ENCODE measurements at regions not wholly inside any gene's neighbourhood (a gene's known extent, or its start where the extent isn't known, plus 50 kb on each side); places are given as distances from the start of the nearest gene placed in this dataset.

DNA sequence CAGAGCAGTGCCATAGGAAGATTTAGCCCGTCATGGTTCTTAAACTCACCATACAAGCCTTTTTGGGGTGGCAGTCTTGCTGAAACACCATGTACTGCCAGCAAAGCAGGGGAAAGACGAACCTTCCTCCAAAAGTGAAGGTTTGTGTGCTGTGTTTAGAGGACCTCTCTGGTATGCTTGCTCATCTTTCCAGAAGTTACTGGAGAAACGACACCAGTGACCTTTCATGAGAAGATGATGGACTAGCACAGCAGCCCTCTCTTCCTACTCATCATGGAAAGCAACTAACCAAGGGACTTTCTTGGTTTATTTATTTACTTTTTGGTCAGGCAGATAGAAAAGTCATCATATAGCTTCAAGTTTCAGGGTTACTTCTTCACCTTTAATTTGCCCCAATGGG, 247.4 kb downstream of the PTEN start:
- TF ChIP-seq, protein P1, sequence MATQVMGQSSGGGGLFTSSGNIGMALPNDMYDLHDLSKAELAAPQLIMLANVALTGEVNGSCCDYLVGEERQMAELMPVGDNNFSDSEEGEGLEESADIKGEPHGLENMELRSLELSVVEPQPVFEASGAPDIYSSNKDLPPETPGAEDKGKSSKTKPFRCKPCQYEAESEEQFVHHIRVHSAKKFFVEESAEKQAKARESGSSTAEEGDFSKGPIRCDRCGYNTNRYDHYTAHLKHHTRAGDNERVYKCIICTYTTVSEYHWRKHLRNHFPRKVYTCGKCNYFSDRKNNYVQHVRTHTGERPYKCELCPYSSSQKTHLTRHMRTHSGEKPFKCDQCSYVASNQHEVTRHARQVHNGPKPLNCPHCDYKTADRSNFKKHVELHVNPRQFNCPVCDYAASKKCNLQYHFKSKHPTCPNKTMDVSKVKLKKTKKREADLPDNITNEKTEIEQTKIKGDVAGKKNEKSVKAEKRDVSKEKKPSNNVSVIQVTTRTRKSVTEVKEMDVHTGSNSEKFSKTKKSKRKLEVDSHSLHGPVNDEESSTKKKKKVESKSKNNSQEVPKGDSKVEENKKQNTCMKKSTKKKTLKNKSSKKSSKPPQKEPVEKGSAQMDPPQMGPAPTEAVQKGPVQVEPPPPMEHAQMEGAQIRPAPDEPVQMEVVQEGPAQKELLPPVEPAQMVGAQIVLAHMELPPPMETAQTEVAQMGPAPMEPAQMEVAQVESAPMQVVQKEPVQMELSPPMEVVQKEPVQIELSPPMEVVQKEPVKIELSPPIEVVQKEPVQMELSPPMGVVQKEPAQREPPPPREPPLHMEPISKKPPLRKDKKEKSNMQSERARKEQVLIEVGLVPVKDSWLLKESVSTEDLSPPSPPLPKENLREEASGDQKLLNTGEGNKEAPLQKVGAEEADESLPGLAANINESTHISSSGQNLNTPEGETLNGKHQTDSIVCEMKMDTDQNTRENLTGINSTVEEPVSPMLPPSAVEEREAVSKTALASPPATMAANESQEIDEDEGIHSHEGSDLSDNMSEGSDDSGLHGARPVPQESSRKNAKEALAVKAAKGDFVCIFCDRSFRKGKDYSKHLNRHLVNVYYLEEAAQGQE (tag by site-specific recombination; IDR thresholded peaks at IDR 0.05), result no peak
- TF ChIP-seq, protein P2, sequence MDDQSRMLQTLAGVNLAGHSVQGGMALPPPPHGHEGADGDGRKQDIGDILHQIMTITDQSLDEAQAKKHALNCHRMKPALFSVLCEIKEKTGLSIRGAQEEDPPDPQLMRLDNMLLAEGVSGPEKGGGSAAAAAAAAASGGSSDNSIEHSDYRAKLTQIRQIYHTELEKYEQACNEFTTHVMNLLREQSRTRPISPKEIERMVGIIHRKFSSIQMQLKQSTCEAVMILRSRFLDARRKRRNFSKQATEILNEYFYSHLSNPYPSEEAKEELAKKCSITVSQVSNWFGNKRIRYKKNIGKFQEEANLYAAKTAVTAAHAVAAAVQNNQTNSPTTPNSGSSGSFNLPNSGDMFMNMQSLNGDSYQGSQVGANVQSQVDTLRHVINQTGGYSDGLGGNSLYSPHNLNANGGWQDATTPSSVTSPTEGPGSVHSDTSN (CRISPR knock-in tag; IDR thresholded peaks at IDR 0.05), result no peak
- TF ChIP-seq, protein P3, sequence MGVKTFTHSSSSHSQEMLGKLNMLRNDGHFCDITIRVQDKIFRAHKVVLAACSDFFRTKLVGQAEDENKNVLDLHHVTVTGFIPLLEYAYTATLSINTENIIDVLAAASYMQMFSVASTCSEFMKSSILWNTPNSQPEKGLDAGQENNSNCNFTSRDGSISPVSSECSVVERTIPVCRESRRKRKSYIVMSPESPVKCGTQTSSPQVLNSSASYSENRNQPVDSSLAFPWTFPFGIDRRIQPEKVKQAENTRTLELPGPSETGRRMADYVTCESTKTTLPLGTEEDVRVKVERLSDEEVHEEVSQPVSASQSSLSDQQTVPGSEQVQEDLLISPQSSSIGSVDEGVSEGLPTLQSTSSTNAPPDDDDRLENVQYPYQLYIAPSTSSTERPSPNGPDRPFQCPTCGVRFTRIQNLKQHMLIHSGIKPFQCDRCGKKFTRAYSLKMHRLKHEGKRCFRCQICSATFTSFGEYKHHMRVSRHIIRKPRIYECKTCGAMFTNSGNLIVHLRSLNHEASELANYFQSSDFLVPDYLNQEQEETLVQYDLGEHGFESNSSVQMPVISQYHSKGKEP (tag by site-specific recombination; IDR thresholded peaks at IDR 0.05), result no peak
- TF ChIP-seq ZNF521 (tag by site-specific recombination; IDR thresholded peaks at IDR 0.05), result no peak
- no peak for TF ChIP-seq KLF7 (tag by site-specific recombination; IDR thresholded peaks at IDR 0.05; ENCODE audit: borderline replicate concordance)
- no peak for TF ChIP-seq ZNF510 (tag by site-specific recombination; IDR thresholded peaks at IDR 0.05; ENCODE audit: insufficient replicate concordance)
- TF ChIP-seq HOXD13 (CRISPR knock-in tag; IDR thresholded peaks at IDR 0.05; ENCODE audit: borderline replicate concordance), result no peak
- no peak for TF ChIP-seq ZNF514 (tag by site-specific recombination; IDR thresholded peaks at IDR 0.05)
- TF ChIP-seq ZSCAN16 (tag by site-specific recombination; IDR thresholded peaks at IDR 0.05), result no peak
- TF ChIP-seq, protein P4, sequence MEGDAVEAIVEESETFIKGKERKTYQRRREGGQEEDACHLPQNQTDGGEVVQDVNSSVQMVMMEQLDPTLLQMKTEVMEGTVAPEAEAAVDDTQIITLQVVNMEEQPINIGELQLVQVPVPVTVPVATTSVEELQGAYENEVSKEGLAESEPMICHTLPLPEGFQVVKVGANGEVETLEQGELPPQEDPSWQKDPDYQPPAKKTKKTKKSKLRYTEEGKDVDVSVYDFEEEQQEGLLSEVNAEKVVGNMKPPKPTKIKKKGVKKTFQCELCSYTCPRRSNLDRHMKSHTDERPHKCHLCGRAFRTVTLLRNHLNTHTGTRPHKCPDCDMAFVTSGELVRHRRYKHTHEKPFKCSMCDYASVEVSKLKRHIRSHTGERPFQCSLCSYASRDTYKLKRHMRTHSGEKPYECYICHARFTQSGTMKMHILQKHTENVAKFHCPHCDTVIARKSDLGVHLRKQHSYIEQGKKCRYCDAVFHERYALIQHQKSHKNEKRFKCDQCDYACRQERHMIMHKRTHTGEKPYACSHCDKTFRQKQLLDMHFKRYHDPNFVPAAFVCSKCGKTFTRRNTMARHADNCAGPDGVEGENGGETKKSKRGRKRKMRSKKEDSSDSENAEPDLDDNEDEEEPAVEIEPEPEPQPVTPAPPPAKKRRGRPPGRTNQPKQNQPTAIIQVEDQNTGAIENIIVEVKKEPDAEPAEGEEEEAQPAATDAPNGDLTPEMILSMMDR (tag by site-specific recombination; IDR thresholded peaks at IDR 0.05), result no peak
- no peak for TF ChIP-seq ZNF707 (tag by site-specific recombination; IDR thresholded peaks at IDR 0.05)
- no peak for TF ChIP-seq ZNF292 (tag by site-specific recombination; IDR thresholded peaks at IDR 0.05; ENCODE audit: borderline replicate concordance, low read depth)
- no peak for TF ChIP-seq ZNF169 (tag by site-specific recombination; IDR thresholded peaks at IDR 0.05)
- TF ChIP-seq ZNF660 (tag by site-specific recombination; IDR thresholded peaks at IDR 0.05), result no peak
- Histone ChIP-seq H3K4me3 (ENCODE audit: low read depth, low read length) (no peak overlapping the region), H3K4me1 (ENCODE audit: control insufficient read depth, insufficient read depth, low read length) (no peaks in the 10 kb centered on the region), H3K36me3 (ENCODE audit: control insufficient read depth in 2 of 2, insufficient read depth in 1 of 2, low read length in 2 of 2) (no peaks in the 10 kb centered on the region), H3K9me3 (ENCODE audit: control insufficient read depth, insufficient read depth, low read depth, low read length) (no peaks in the 10 kb centered on the region), H3K27ac (ENCODE audit: extremely low read depth, low read depth, low read length) (no peak overlapping the region)
- ChIA-PET POLR2A (no interaction called here), CTCF (no interaction called here)

DNA sequence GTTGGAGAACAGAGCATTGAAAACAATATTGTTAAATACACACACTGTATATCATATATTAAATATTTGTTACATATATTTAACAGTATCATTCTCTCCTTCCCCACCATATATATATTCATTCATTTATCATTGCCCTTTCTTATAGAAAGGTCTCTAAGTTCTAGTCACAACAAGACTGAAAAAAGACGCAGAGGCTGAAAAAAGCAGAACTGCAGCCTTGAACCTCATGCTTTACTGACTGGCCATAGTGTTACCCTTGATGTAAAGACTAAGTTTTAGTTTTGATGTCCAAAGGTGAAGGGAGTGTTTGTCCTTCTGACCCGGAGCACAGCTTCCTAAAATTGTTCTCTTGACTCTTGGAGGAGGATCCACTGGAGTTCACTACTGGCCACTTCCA, 247.9 kb downstream of the PTEN start:
- Histone ChIP-seq H3K4me3 (ENCODE audit: low read depth, low read length) (no peak overlapping the region), H3K9me3 (ENCODE audit: control insufficient read depth, insufficient read depth, low read depth, low read length) (no peaks in the 10 kb centered on the region), H3K4me1 (ENCODE audit: control insufficient read depth, insufficient read depth, low read length) (peaks cover 4% of the 10 kb centered on the region), H3K36me3 (ENCODE audit: control insufficient read depth in 2 of 2, insufficient read depth in 1 of 2, low read length in 2 of 2) (no peaks in the 10 kb centered on the region), H3K27ac (ENCODE audit: extremely low read depth, low read depth, low read length) (no peak overlapping the region)
- POLR2A ChIA-PET, result no interaction called here
- CTCF ChIA-PET, result no interaction called here
- TF ChIP-seq SP2 (tag by site-specific recombination; IDR thresholded peaks at IDR 0.05), result no peak
- TF ChIP-seq, protein P5, sequence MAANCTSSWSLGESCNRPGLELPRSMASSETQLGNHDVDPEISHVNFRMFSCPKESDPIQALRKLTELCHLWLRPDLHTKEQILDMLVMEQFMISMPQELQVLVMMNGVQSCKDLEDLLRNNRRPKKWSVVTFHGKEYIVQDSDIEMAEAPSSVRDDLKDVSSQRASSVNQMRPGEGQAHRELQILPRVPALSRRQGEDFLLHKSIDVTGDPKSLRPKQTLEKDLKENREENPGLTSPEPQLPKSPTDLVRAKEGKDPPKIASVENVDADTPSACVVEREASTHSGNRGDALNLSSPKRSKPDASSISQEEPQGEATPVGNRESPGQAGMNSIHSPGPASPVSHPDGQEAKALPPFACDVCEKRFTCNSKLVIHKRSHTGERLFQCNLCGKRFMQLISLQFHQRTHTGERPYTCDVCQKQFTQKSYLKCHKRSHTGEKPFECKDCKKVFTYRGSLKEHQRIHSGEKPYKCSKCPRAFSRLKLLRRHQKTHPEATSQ (tag by site-specific recombination; IDR thresholded peaks at IDR 0.05), result no peak
- TF ChIP-seq ZNF350 (tag by site-specific recombination; IDR thresholded peaks at IDR 0.05), result no peak
- TF ChIP-seq ZNF133 (tag by site-specific recombination; IDR thresholded peaks at IDR 0.05), result no peak
- TF ChIP-seq YY1 (tag by site-specific recombination; IDR thresholded peaks at IDR 0.05), result no peak
- TF ChIP-seq KLF9 (tag by site-specific recombination; IDR thresholded peaks at IDR 0.05; ENCODE audit: low read depth), result no peak
- no peak for TF ChIP-seq ZNF510 (tag by site-specific recombination; IDR thresholded peaks at IDR 0.05; ENCODE audit: insufficient replicate concordance)
- no peak for TF ChIP-seq ZNF214 (tag by site-specific recombination; IDR thresholded peaks at IDR 0.05; ENCODE audit: borderline replicate concordance)
- no peak for TF ChIP-seq ZNF624 (tag by site-specific recombination; IDR thresholded peaks at IDR 0.05)
- TF ChIP-seq HOXA7 (CRISPR knock-in tag; IDR thresholded peaks at IDR 0.05; ENCODE audit: borderline replicate concordance), result no peak
- no peak for TF ChIP-seq KLF7 (tag by site-specific recombination; IDR thresholded peaks at IDR 0.05; ENCODE audit: borderline replicate concordance)
- TF ChIP-seq ZNF335 (tag by site-specific recombination; conservative IDR thresholded peaks at IDR 0.05), result no peak
- TF ChIP-seq ZBTB1 (tag by site-specific recombination; IDR thresholded peaks at IDR 0.05), result no peak
- no peak for TF ChIP-seq REPIN1 (tag by site-specific recombination; IDR thresholded peaks at IDR 0.05; ENCODE audit: low read depth)
- no peak for TF ChIP-seq ZNF211 (tag by site-specific recombination; IDR thresholded peaks at IDR 0.05; ENCODE audit: low read depth)
- no peak for TF ChIP-seq ZNF302 (tag by site-specific recombination; IDR thresholded peaks at IDR 0.05; ENCODE audit: low read depth)
